Left ventricle myocardium inferior (tissue), 1 donor: ENCODE measurements at regions not wholly inside any gene's neighbourhood (a gene's known extent, or its start where the extent isn't known, plus 50 kb on each side); places are given as distances from the start of the nearest gene placed in this dataset.

Source experiments
- DNase-seq: peaks from one replicate; pipeline ENCODE4 v3.0.0-alpha.2; 2020
- H3K27ac ChIP-seq: fragments of 200-600 bp; replicated peaks from 2 replicates; pipeline ENCODE4 v1.8.0; 2021
- H3K27me3 ChIP-seq: fragments of 200-600 bp; 2 replicates; pipeline ENCODE4 v1.8.0; 2021; ENCODE audit warnings: low read depth
- H3K36me3 ChIP-seq: fragments of 200-600 bp; 2 replicates; pipeline ENCODE4 v1.8.0; 2021
- H3K4me1 ChIP-seq: fragments of 200-600 bp; 2 replicates; pipeline ENCODE4 v1.8.0; 2021
- H3K4me3 ChIP-seq: fragments of 200-600 bp; 2 replicates; pipeline ENCODE4 v1.8.0; 2021; ENCODE audit warnings: mild to moderate bottlenecking, moderate library complexity
- H3K9me3 ChIP-seq: fragments of 200-600 bp; replicated peaks from 2 replicates; pipeline ENCODE4 v1.8.0; 2021
- CTCF ChIP-seq: fragments of 200-600 bp; IDR thresholded peaks from 2 replicates; pipeline ENCODE4 v1.8.0; 2021; ENCODE audit warnings: antibody characterized with exemption, mild to moderate bottlenecking, borderline replicate concordance
- intact Hi-C: fragments of 100-400 bp; cut with micrococcal nuclease; formaldehyde crosslinking; loops from one replicate; pipeline ENCODE4 v1.11.0; 2022
- donor health status: DM: no; HTN: yes; CAD: no; lungs with severe emphysema.

GRCh38 chrX:110578270-110578669 lies 217.3 kb downstream of the CHRDL1 start:
- no peaks in the 10 kb centered on the region for H3K27me3 ChIP-seq
- no peak overlapping the region for H3K4me3 ChIP-seq
- no peaks in the 10 kb centered on the region for H3K4me1 ChIP-seq
- no peak for DNase-seq
- no peaks in the 10 kb centered on the region for H3K36me3 ChIP-seq
- no peak for TF ChIP-seq CTCF
- H3K27ac ChIP-seq = no peak overlapping the region
- intact Hi-C loops = no loop called here
- H3K9me3 ChIP-seq = no peaks in the 10 kb centered on the region

- Histone ChIP-seq H3K4me3 (no peak overlapping the region), H3K36me3 (no peaks in the 10 kb centered on the region), H3K4me1 (no peaks in the 10 kb centered on the region), H3K27ac (no peak overlapping the region), H3K9me3 (no peaks in the 10 kb centered on the region), H3K27me3 (no peaks in the 10 kb centered on the region)
- no peak for TF ChIP-seq CTCF
- intact Hi-C loops = no loop called here
- no peak for DNase-seq
Observed at GRCh38 chrX:110584083-110584482, 211.5 kb downstream of the CHRDL1 start.

- Histone ChIP-seq H3K4me1 (no peaks in the 10 kb centered on the region), H3K4me3 (no peak overlapping the region), H3K36me3 (no peaks in the 10 kb centered on the region), H3K9me3 (no peaks in the 10 kb centered on the region), H3K27ac (no peak overlapping the region), H3K27me3 (no peaks in the 10 kb centered on the region)
- DNase-seq = no peak
- TF ChIP-seq CTCF = no peak
- intact Hi-C loops = no loop called here
Observed at GRCh38 chrX:110588164-110588563, 207.5 kb downstream of the CHRDL1 start.

- TF ChIP-seq CTCF = no peak
- H3K4me1 ChIP-seq = no peaks in the 10 kb centered on the region
- H3K9me3 ChIP-seq = no peaks in the 10 kb centered on the region
- DNase-seq = no peak
- no peaks in the 10 kb centered on the region for H3K27me3 ChIP-seq
- no peak overlapping the region for H3K27ac ChIP-seq
- intact Hi-C loops = no loop called here
- H3K4me3 ChIP-seq = no peak overlapping the region
- no peaks in the 10 kb centered on the region for H3K36me3 ChIP-seq
Observed at GRCh38 chrX:110588853-110589252, 206.8 kb downstream of the CHRDL1 start.

- no peaks in the 10 kb centered on the region for H3K36me3 ChIP-seq
- TF ChIP-seq CTCF = no peak
- intact Hi-C loops = no loop called here
- no peaks in the 10 kb centered on the region for H3K27me3 ChIP-seq
- no peak overlapping the region for H3K4me3 ChIP-seq
- H3K27ac ChIP-seq = no peak overlapping the region
- no peaks in the 10 kb centered on the region for H3K4me1 ChIP-seq
- peaks cover 9% of the 10 kb centered on the region for H3K9me3 ChIP-seq
- no peak for DNase-seq
Observed at GRCh38 chrX:110600745-110601310, 194.8 kb downstream of the CHRDL1 start.
